Activated T-cell treated with anti-CD3 and anti-CD28 coated beads, Interleukin-2, amount 50 U/mL, for 1 hour (primary cell): ENCODE measurements at regions not wholly inside any gene's neighbourhood (a gene's known extent, or its start where the extent isn't known, plus 50 kb on each side); places are given as distances from the start of the nearest gene placed in this dataset.
"Not testable (repeated sequence)": the region's sequence is repeated elsewhere in the genome, so short reads cannot be mapped to it uniquely, and the experiment has no call there.

Experiments used
- DNase-seq: peaks from one replicate; pipeline ENCODE4 v3.0.0-alpha.2; 2020

DNA sequence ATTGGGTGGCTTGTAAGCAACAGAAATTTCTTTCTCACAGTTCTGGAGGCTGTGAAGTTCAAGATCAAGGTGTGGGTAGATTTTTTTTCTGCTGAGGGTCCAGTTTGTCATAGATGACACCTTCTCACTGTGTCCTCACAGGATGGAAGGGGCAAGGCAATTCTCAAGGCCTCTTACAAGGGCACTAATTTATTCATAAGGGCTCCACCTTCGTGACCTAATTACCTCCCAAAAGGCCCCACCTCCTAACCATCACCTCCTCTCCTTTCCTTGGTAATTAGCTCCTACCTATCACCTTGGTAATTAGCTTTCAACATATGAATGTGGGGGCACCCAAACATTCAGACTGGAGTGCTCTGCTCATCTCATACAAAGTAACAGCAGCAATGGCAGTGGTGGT is 92.3 kb upstream of the CD44 start:
- no peak for DNase-seq

DNA sequence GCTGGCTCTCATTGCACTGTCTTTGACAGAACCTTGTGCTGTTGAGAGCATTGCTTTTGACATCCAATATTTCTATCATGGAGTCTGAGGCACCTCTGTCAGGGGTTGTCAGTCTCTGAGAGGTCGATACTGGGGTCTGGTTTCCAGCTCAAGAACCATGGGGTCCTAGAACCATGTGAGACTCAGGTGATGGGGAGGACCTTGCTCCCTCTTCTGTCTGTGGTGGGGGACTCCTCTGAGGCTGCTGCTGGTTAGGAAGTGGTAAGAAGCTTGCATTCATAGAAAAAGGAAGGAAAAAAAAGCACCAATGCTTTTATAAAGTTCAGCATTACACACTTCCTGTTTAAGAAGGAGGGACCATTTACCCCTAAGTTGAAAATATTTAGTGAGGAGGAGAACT is 91.8 kb upstream of the CD44 start:
- peak; percentile 68 for DNase-seq

DNA sequence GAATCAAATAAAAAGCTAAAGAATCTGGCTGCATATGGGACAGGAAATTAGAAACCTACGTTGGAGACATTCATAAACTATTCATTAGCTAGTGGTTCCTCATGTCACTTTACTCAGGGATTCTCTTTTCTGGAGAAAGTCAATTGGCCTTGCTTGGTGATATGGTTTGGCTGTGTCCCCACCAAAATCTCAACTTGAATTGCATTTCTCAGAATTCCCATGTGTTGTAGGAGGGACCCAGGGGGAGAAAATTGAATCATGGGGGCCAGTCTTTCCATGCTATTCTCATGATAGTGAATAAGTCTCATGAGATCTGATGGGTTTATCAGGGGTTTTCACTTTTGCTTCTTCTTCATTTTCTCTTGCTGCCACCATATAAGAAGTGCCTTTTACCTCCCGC is 91.2 kb upstream of the CD44 start:
- no peak for DNase-seq

DNA sequence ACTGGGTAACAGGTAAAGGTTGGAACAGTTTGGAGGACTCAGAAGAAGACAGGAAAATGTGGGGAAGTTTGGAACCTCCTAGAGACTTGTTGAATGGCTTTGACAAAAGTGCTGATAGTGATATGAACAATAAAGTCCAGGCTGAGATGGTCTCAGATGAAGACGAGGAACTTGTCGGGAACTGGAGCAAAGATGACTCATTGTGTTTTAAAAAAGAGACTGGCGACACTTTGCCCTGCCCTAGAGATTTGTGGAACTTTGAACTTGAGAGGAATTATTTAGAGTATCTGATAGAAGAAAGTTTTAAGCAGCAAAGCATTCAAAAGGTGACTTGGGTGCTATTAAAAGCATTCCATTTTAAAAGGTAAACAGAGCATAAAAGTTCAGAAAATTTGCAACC is 90.6 kb upstream of the CD44 start:
- not testable (repeated sequence) for DNase-seq

DNA sequence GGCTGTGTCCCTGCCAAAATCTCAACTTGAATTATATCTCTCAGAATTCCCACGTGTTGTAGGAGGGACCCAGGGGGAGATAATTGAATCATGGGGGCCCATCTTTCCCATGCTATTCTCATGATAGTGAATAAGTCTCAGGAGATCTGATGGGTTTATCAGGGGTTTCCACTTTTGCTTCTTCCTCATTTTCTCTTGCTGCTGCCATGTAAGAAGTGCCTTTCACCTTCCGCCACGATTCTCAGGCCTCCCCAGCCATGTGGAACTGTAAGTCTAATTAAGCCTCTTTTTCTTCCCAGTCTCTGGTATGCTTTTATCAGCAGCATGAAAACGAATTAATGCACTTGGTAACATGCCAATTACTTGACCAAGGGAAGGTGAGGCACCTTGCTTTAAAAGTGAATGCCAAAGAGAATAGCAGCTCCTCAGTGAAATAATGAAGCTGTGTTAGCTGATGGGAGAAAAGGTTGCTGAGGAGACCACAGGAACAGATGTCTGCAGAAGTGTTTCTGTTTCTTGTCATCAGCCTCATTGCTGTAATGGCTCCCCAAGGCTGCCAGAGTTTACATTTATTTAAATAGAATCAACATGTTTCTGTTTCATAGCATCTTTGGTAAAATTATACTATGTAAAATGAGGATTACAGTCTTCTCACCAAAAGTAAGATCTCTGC is 89.0 kb upstream of the CD44 start:
- no peak for DNase-seq

DNA sequence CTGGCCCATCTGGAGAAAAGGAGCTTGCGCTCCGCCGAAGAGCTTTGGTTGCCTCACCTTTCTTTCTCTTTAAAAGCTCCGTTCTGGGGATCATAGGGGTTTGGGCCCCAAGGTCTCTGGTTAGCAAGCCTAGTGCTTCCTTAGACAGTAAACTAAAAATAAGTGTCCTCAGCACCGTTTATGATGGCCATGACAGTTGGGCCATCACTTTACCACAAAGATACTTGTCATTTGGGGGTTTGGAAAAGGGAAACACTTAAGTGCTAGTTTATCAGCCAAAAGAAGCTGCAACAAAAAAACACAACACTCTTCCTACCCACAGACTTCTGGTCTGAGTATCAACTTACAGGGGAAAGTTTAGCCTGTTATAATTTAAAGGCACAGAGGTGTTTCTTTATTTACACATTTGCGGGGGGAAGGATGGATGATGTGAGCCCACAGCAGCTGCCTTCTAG is 88.4 kb upstream of the CD44 start:
- no peak for DNase-seq

DNA sequence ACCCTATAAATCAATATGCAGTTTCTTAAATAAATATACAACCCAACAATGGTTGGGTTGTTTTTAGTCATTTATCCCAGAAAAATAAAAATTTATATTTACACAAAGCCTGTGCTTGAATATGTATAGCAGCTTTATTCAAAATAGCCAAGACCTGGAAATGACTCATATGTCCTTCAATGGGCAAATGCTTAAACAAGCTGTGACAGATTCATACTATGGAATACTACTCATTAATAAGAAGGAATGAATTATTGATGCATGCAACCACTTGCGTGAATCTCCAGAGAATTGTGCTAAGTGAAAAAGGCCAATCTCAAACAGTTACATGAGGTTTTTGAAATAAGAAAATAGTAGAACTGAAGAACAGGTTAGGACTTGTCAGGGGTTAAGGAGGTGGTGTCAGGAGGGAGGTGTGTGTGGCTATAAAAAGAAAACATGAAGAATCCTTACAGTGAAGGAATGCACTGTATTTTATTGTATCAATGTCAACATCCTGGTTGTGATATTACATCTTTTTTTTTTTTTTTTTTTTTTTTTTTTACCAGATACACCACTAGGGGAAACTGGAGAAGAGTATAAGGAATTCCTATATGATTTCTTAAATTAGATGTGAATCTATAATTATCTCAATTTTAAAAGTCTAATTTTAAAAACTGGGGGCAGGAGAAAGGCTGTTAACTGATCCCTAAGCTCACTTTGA is 82.4 kb upstream of the CD44 start:
- no peak for DNase-seq

DNA sequence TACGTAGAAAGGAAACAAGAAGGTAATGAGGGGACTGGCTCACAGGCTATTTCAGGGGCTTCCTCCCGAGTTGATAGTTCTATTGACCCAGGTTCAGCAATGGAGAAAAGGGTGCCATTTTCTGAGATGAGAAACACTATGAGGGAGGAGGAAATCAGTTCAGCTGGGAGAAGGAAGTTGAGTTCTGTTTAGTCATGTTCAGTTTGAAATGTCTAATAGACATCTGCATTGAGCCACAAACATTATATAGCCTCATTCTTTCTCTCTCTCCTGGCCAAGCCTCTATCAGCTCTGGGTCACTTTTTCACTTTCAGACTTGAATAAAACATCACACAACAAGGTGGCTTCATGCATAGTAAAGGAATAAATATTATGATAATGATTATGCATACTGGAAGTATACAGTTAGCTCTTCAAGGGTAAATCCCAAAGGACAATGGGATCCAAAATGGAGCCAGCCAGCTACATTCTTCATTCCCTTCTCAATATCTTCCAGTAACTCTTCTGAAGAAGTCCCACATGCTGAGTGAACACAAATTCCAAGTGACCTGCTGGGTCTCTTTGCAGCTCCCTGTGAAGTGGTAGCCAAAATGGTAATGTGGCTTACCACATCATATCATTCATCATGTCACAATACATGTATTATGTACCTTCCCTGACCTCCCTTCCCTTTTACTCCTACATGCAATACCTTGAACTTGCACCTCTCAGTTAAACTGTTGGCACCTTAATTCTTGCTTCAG is 80.9 kb upstream of the CD44 start:
- DNase-seq: no peak

DNA sequence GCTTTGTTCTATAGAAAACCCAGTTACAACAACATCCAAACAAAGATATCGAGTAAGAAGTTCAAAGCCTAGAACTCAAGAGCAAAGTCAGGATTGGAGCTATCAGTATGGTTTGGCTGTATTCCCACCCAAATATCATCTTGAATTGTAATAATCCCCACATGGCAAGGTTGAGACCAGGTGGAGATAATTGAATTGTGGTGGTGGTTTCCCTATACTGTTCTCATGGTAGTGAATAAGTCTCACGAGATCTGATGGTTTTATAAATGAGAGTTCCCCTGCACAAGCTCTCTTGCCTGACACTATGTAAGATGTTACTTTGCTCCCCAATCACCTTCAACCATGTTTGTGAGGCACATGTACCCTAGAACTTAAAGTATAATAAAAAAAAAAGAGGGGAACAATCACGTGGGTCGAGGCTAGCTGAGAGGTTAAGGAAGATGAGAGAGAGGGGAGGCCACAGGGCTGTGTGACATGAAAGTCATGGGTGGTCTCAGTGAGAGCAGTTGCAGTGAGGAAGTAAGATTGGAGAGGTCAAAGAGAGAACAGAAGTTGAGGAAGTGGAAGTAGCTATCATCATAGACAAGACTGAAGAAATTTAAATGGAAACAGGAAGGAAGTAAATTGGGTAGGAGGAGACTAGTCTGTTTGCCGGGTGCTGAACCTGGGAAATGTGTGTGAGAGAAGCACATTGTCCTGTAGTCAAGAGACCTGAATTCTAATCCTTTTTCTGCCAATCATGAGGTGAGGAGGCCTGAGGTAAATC is 80.1 kb upstream of the CD44 start:
- DNase-seq: no peak

DNA sequence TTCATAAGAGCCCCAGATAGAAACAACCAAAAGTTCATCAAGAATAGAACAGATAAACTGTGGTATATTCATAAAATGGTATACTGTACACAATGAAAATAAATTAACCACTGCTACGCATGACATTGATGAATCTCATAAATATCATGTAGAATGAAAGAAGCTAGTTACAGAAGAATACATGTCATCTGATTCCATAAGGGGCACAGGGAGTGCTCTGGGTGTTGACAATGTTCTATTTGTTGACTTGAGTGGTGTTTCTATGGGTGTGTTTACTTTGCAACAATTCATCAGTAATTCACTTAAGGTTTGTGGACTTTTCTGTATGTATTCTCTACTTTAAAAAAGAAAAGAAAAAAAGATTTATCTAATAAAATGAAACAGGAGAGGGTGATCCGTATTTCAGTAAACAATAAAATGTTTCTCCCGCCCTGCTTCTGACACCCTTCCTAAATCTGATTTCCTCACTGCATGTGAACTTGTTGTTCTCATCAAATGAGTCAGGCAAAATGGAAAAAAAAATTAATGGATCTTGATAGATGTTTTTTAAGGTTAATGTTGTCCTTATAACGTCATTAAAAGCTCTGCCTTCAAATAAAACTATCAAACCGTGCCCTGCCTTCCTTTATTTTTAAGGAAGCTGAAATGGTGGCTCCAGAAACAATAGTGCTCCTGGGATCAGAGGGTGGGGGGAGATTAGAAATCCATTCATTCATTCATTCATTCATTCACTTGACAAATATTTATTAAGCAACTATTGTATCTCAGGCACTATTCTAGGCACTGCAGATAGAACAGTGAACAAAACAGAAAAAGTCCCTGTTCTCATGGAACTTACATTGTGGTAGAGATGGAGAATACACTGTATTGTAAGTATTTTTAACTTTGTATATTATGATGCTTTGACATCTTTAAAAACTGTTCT is 77.2 kb upstream of the CD44 start:
- DNase-seq: no peak

DNA sequence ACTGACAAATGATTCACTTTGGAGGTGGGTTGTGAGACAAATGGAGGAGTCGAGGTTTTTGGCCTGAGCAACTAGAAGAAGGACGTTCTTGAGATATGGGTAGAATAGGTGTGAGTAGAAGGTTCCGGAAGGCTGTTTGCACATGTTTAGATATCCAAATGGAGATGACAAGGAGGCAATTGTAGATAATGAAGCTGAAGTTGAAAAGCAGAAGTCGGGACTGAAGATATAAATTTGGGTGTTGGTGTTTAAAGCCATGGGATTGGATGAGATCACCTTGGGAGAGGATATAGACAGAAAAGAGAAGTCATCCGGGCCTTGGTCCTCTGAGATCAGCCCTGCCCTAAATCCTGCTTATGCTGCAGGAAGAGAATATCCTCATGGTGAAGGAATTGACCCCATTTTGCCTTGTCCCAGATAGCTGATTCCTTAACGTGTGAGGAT is 75.5 kb upstream of the CD44 start:
- no peak for DNase-seq

DNA sequence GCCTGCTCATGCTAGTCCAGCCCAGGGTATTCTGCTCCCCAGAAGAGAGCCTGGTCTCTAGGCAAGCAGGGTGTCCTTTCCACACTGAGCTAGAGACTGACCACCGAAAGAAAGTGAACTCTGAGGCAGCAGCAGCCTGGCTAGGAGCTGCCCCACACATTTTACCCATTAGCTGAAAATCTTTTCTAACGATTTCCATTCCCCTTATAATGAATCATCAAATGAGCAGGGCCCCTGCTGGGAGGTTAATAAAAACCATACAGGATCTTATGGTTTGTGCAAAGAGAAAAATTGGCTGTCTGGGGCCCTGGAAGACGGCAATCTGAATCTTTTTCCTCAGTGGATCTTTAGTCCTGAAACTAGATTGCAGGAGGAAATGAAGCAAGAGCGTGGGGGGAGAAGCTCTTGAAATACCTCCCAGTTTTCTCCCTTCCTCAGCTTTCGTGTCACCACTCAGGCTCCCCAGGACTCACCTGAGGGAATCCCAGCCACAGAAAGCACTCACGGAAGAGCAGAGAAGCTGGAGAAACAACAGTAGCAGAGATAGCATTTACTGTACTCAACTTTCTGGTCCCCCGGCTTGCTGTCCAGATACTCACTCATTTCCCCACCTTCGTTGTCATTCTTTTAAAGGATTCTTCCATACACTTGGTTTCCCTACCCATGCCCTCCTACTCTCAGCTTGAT is 74.7 kb upstream of the CD44 start:
- no peak for DNase-seq

DNA sequence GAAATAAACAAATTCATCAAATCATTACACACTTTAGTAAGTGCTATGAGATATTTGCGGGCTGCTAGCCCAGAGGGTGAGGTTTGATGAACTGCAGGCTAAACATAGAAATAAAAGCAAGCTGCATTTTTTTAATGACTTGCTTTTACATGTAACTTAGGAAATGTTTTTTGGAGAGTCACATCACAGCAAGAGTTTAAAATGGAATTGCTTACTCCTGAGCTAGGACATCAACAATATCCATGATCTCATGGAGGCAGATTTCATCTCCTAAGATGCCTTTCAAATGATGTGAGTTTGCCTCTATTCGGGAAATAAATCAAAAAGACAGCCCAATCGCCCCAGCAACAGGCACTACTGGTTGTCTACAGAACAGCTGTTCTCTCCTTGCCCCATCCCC is 73.4 kb upstream of the CD44 start:
- DNase-seq: no peak

DNA sequence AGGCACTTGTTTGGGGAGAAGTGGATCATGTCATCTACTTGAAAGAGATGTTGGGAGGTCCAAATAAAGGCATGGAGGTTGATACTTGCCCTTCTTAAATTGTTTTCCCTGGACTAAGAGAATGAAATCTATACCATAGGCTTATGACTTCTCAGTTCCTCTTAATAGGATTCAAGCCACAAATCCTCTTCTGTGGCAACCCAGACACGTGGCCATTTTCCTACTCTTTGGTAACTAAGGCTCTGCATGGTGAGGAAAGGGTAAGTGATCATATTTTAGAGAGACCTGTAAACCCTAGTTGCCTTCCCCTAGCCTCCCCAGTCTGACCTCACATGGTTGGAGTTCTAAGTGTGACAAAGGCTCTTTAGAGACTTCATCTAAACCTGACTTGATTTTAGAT is 72.9 kb upstream of the CD44 start:
- DNase-seq: no peak

DNA sequence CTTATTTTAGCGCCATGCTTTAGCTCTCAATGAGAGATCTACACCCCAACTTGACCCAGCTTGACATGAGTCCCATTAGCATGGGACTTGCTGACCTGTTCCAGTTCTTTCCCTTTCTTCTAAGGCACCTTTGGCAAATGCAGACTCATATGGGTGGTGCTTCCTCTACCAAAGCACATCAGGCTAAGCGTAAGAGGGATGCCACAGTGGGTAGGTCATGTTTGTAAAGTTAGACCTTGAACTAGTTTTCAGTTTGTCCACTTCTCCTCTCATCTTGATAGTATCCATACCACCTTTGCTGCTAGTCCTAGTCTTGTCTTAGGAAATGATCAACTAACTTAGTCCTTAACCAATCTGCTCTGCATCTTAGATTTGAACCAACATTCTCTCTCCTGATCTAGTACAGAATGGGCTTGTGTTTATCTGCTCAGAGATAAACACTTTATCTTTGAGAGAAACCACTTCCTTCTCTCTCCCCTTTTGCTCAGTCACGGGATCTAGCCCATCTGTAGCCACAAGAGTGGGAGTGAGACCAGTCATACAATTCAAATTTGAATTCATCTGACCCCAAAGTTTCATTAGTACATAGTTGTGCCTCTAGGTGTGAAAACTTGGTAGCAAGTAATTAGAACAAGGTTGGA is 72.1 kb upstream of the CD44 start:
- DNase-seq: no peak

DNA sequence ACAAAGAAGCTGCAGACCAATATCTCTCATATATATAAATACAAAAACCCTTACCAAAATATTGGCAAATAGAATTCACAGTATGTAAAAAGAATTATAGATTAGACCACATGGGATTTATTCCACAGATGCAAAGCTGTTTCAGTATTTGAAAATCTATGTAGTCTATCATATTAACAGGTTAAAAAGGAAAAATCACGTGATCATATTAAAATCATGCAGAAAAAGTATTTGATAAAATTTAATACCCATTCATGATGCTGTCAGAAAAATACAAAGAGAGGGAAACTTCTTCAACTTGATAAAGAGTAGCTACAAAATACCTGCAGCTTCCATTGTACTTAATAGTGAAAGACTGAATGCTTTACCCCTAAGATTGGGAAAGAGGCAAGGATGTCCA is 67.2 kb upstream of the CD44 start:
- DNase-seq: no peak

DNA sequence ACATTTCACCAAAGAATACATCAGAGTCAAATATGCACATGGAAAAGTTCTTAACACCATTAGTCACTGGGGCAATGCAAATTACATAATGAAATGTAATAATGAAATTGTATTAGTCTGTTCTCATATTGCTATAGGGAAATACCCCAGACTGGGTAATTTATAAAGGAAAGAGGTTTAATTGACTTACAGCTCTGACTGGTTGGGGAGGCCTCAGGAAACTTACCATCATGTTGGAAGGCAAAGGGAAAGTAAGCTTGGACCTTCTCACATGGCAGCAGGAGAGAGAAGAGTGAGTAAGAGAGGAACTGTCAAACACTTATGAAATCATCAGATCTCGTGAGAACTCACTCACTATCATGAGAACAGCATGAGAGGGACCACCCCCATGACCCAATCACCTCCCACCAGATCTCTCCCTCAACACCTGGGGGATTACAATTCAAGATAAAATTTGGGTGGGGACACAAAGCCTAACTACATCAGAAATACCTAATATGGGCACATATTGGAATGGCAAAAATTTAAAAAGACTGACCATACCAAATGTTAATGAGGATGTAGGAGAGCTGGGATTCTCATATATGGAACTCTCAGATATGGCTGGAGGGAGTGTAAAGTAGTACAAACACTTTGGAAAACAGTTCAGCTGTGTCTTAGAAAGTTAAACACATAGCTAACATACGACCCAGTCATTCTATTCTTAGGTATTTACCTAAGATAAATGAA is 65.1 kb upstream of the CD44 start:
- DNase-seq: no peak

DNA sequence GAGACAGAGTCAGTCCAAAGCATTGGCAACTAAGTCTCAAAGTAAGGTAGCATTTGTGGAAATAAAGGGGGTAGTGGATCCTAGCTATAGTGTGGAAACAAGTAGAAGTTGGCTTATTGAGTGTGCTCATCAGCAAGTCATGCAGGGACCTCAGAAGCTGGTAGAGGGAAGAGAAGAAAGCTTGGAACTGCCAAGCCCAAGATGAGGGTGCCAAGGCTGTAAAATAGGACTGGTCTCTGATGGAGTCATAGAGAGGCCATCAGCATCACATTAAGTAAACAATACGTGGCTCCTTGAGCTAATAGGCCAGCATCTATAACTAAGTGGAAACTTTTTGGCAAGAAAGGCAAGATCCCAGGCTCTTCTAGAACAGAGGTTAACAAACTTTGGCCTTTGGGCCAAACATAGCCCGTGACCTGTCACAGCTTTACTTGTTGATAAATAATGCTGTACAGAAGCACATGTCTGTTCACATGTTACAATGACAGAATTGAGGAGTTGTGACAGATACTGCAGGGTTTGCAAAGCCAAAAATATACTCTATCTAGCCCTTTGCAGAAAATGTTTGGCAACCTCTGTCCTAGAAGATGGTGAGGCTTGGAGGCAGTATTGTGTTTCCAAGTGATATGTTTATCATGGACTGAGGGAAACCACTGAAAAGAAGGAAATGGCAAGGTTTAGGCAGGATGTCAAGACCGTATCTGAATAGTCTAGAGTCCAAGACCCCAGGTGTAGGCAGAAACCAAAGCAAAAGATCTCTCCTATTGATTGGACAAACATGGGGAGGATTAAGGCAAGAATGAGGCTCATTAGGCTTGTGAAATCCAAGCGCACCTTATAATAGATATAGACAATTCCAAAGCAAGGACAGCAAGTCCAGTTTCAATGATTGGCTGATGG is 62.5 kb upstream of the CD44 start:
- no peak for DNase-seq
